Esophagus muscularis mucosa (tissue), 4 donors: ENCODE measurements at regions not wholly inside any gene's neighbourhood (a gene's known extent, or its start where the extent isn't known, plus 50 kb on each side); places are given as distances from the start of the nearest gene placed in this dataset.

Experiments
- DNase-seq: peaks from one replicate; pipeline ENCODE4 v3.0.0-alpha.2; 2017; ENCODE audit errors: extremely low spot score
- H3K27ac ChIP-seq, 4 donors: fragments of 200-600 bp; sonication (generic); replicated peaks in 1 of 4; 1 replicate in 3 of 4; 2 replicates in 1 of 4; pipeline ENCODE4 v1.5.1; 2016 to 2019; ENCODE audit warnings: mild to moderate bottlenecking in 1 of 4
- H3K27me3 ChIP-seq, 4 donors: fragments of 200-600 bp; sonication (generic); one replicate each; pipeline versions ENCODE4 v1.5.1 to v1.6.0; 2016 to 2019
- H3K36me3 ChIP-seq, 4 donors: fragments of 200-600 bp; sonication (generic); one replicate each; pipeline ENCODE4 v1.5.1; 2016 to 2019
- H3K4me1 ChIP-seq, 4 donors: fragments of 200-600 bp; sonication (generic); one replicate each; pipeline ENCODE4 v1.5.1; 2016 to 2019
- H3K4me3 ChIP-seq, 4 donors: fragments of 200-600 bp; sonication (generic); 1 replicate in 2 of 4; 2 replicates in 2 of 4; pipeline ENCODE4 v1.5.1; 2016 to 2019; ENCODE audit warnings: mild to moderate bottlenecking in 4 of 4, moderate library complexity in 1 of 4
- H3K9me3 ChIP-seq, 4 donors: fragments of 200-600 bp; sonication (generic); 1 replicate in 3 of 4; 2 replicates in 1 of 4; pipeline ENCODE4 v1.5.1; 2016 to 2019
- CTCF ChIP-seq, 3 experiments: fragments of 200-600 bp in 2 of 3; fragments of 450-650 bp in 1 of 3; sonication (generic) in 2 of 3; IDR thresholded peaks; one replicate each; pipeline ENCODE4 v1.5.1; 2017 to 2019; ENCODE audit warnings: antibody characterized with exemption in 3 of 3, mild to moderate bottlenecking in 2 of 3, moderate library complexity in 1 of 3
- EP300 ChIP-seq: sonication (generic); formaldehyde crosslinking; IDR thresholded peaks from one replicate; pipeline ENCODE4 v1.6.1; 2017; ENCODE audit warnings: antibody characterized with exemption
- POLR2A ChIP-seq: fragments of 450-650 bp; IDR thresholded peaks from one replicate; pipeline ENCODE4 v1.6.1; 2017; ENCODE audit warnings: antibody characterized with exemption, moderate library complexity, mild to moderate bottlenecking, low read depth
- POLR2AphosphoS5 ChIP-seq, 2 donors: sonication (generic); formaldehyde crosslinking; IDR thresholded peaks; one replicate each; pipeline ENCODE4 v1.6.1; 2017; ENCODE audit warnings: antibody characterized with exemption in 2 of 2
- WGBS: methylation state at CpG from one replicate; pipeline ENCODE4 v1.1.5; 2018; 5-methylcytosine and 5-hydroxymethylcytosine counted together
- intact Hi-C: fragments of 100-400 bp; cut with DNase I; formaldehyde crosslinking; loops from one replicate; pipeline ENCODE4 v1.15.1; 2023

GRCh38 chr10:56662765-56663447 is 301.8 kb upstream of the ZWINT start:
- no peak for TF ChIP-seq POLR2AphosphoS5 (IDR thresholded peaks at IDR 0.05)
- TF ChIP-seq EP300, result no peak
- TF ChIP-seq CTCF (IDR thresholded peaks at IDR 0.05), result no peak
- no peak for TF ChIP-seq POLR2A
- Histone ChIP-seq H3K4me3 (no peak overlapping the region), H3K4me1 (no peaks in the 10 kb centered on the region), H3K27me3 (no peaks in the 10 kb centered on the region), H3K36me3 (no peaks in the 10 kb centered on the region), H3K27ac (no peak overlapping the region), H3K9me3 (no peaks in the 10 kb centered on the region)
- no peak for DNase-seq
- intact Hi-C loops, result no loop called here

- intact Hi-C loops, result no loop called here
- WGBS, result 43% methylated on average over 1 of the region's 1 CpG
- no peaks in the 10 kb centered on the region for H3K4me1 ChIP-seq
- H3K36me3 ChIP-seq, result no peaks in the 10 kb centered on the region
- H3K4me3 ChIP-seq, result no peak overlapping the region
- DNase-seq, result no peak
- no peaks in the 10 kb centered on the region for H3K27me3 ChIP-seq
- peaks cover 0 to 17% (median 9%) of the 10 kb centered on the region in 4 donors for H3K9me3 ChIP-seq
- H3K27ac ChIP-seq, result no peak overlapping the region
- TF ChIP-seq CTCF (IDR thresholded peaks at IDR 0.05), result no peak
- TF ChIP-seq POLR2AphosphoS5 (IDR thresholded peaks at IDR 0.05), result no peak
- TF ChIP-seq POLR2A, result no peak
- no peak for TF ChIP-seq EP300
Observed at GRCh38 chr10:56653289-56653688, 292.2 kb upstream of the ZWINT start.

- H3K4me3 ChIP-seq, result no peak overlapping the region
- no peaks in the 10 kb centered on the region for H3K36me3 ChIP-seq
- WGBS, result 80% methylated on average over 7 of the region's 13 CpGs
- H3K27me3 ChIP-seq, result peaks cover 0 to 5% (median 0%) of the 10 kb centered on the region in 4 donors
- no peak for DNase-seq
- peaks cover 0 to 3% (median 0%) of the 10 kb centered on the region in 4 donors for H3K9me3 ChIP-seq
- no peak overlapping the region for H3K27ac ChIP-seq
- no peak for TF ChIP-seq CTCF (IDR thresholded peaks at IDR 0.05)
- no peak for TF ChIP-seq EP300
- no peak for TF ChIP-seq POLR2A
- no peak for TF ChIP-seq POLR2AphosphoS5 (IDR thresholded peaks at IDR 0.05)
- intact Hi-C loops, result no loop called here
- no peaks in the 10 kb centered on the region for H3K4me1 ChIP-seq
Observed at GRCh38 chr10:56646329-56647111, 285.5 kb upstream of the ZWINT start.

GRCh38 chr10:56633876-56634452 is 272.9 kb upstream of the ZWINT start:
- 74% methylated on average over 1 of the region's 1 CpG for WGBS
- H3K4me3 ChIP-seq, result no peak overlapping the region
- peaks cover 0 to 10% (median under 1%) of the 10 kb centered on the region in 4 donors for H3K9me3 ChIP-seq
- no peaks in the 10 kb centered on the region for H3K27me3 ChIP-seq
- TF ChIP-seq EP300 (no peak), POLR2A (no peak), POLR2AphosphoS5 (IDR thresholded peaks at IDR 0.05) (no peak), CTCF (IDR thresholded peaks at IDR 0.05) (no peak)
- no peaks in the 10 kb centered on the region for H3K4me1 ChIP-seq
- DNase-seq, result no peak
- no peaks in the 10 kb centered on the region for H3K36me3 ChIP-seq
- intact Hi-C loops, result no loop called here
- H3K27ac ChIP-seq, result no peak overlapping the region
